GM12878 (cell line): ENCODE measurements at regions not wholly inside any gene's neighbourhood (a gene's known extent, or its start where the extent isn't known, plus 50 kb on each side); places are given as distances from the start of the nearest gene placed in this dataset.

ENCODE experiments used
- ATAC-seq: fragments of 200-7000 bp; cut with Tn5 transposase; 3 replicates; pipeline ENCODE4 v1.9.1; 2020; ENCODE audit warnings: mild to moderate bottlenecking, moderate library complexity
- BruUV-seq: library from RNA; stranded (reverse); fragments of 400-500 nt; replicated peaks from 2 replicates; lab custom pipeline; 2021; lab: Mats Ljungman, UMichigan
- CTCF ChIA-PET: fragments of 300-600 bp; sonication (Branson Sonifier 250); formaldehyde crosslinking; extraction: SDS; loops from one replicate; lab custom pipeline; 2021; ENCODE audit warnings: inconsistent platforms; lab: Yijun Ruan, JAX
- POLR2A ChIA-PET: fragments of 350-600 bp; formaldehyde crosslinking; extraction: SDS; loops from one replicate; lab custom pipeline; 2021; ENCODE audit warnings: inconsistent platforms; lab: Charles Lee
- RAD21 ChIA-PET: fragments of 300-600 bp; sonication (Branson Sonifier 250); formaldehyde crosslinking; loops from one replicate; lab custom pipeline; 2023; ENCODE audit warnings: antibody characterized with exemption; ENCODE audit not compliant: unreplicated experiment; lab: Charles Lee
- SMC1A ChIA-PET: fragments of 300-600 bp; sonication (Branson Sonifier 250); formaldehyde crosslinking; loops from one replicate; lab custom pipeline; 2023; ENCODE audit not compliant: unreplicated experiment, uncharacterized antibody; lab: Charles Lee
- DNase-seq: peaks from one replicate; pipeline ENCODE4 v3.0.0-alpha.2; 2011; ENCODE audit warnings: low read depth, low spot score
- FAIRE-seq: peaks from 3 replicates; lab custom pipeline; 2011; peaks lifted over from hg19 to GRCh38; lab: Jason Lieb, UNC
- H2AFZ ChIP-seq: 2 replicates; pipeline ENCODE4 v1.6.0; 2011; ENCODE audit warnings: low read depth, low read length, control low read depth; ENCODE audit not compliant: control insufficient read depth
- H3K27ac ChIP-seq: 2 replicates; pipeline ENCODE4 v1.5.1; 2011; ENCODE audit warnings: control low read depth; ENCODE audit not compliant: control insufficient read depth, insufficient read depth
- H3K27me3 ChIP-seq, 2 experiments: replicated peaks in 1 of 2; 2 replicates each; pipeline versions ENCODE4 v1.6.0 to v1.6.1; 2011; ENCODE audit warnings: low read length in 1 of 2; ENCODE audit not compliant: control insufficient read depth in 2 of 2, insufficient read depth in 2 of 2
- H3K36me3 ChIP-seq, 2 experiments: 2 replicates each; pipeline ENCODE4 v1.5.1; 2011; ENCODE audit warnings: low read length in 1 of 2; ENCODE audit not compliant: control insufficient read depth in 2 of 2, insufficient read depth in 2 of 2
- H3K4me1 ChIP-seq: 2 replicates; pipeline ENCODE4 v1.6.1; 2011; ENCODE audit warnings: mild to moderate bottlenecking, low read length, moderate library complexity, mixed read lengths; ENCODE audit not compliant: control insufficient read depth, insufficient read depth
- H3K4me2 ChIP-seq: 2 replicates; pipeline ENCODE4 v1.6.0; 2011; ENCODE audit warnings: control low read depth; ENCODE audit not compliant: control insufficient read depth, insufficient read depth
- H3K4me3 ChIP-seq: fragments of 200-600 bp; sonication (generic); 2 replicates; pipeline ENCODE4 v1.5.1; 2016
- H3K79me2 ChIP-seq: 2 replicates; pipeline ENCODE4 v1.6.0; 2011; ENCODE audit warnings: low read length; ENCODE audit not compliant: control insufficient read depth, insufficient read depth
- H3K9ac ChIP-seq: 2 replicates; pipeline ENCODE4 v1.8.0; 2011; ENCODE audit warnings: low read length, control low read depth, mixed read lengths; ENCODE audit not compliant: control insufficient read depth, insufficient read depth
- H3K9me3 ChIP-seq: replicated peaks from 3 replicates; pipeline ENCODE4 v1.5.1; 2011; ENCODE audit warnings: mild to moderate bottlenecking, low read length; ENCODE audit not compliant: control insufficient read depth, insufficient read depth
- H4K20me1 ChIP-seq: 2 replicates; pipeline ENCODE4 v1.6.0; 2011; ENCODE audit not compliant: control insufficient read depth, insufficient read depth
- BCLAF1 ChIP-seq: fragments of 450-650 bp; IDR thresholded peaks from 2 replicates; pipeline ENCODE4 v1.6.1; 2017; ENCODE audit warnings: antibody characterized with exemption, mild to moderate bottlenecking, moderate library complexity
- CBX3 ChIP-seq: fragments of 200-600 bp; sonication (generic); IDR thresholded peaks from 2 replicates; pipeline ENCODE4 v1.6.1; 2016; ENCODE audit warnings: low read depth, borderline replicate concordance
- CUX1 ChIP-seq: IDR thresholded peaks from 2 replicates; pipeline ENCODE4 v1.6.1; 2012; ENCODE audit warnings: improper control_type of control experiment, low read depth, low read length; ENCODE audit not compliant: insufficient replicate concordance
- IRF3 ChIP-seq: fragments of 450-650 bp; IDR thresholded peaks from 2 replicates; pipeline ENCODE4 v1.6.1; 2014; ENCODE audit warnings: mild to moderate bottlenecking
- MEF2B ChIP-seq: fragments of 450-650 bp; IDR thresholded peaks from 2 replicates; pipeline ENCODE4 v1.6.1; 2018; ENCODE audit warnings: mild to moderate bottlenecking, moderate library complexity; ENCODE audit not compliant: partially characterized antibody, poor library complexity, severe bottlenecking
- POLR2A ChIP-seq: IDR thresholded peaks from 2 replicates; pipeline ENCODE4 v1.6.1; 2011; ENCODE audit warnings: low read depth, mild to moderate bottlenecking, low read length
- RUNX3 ChIP-seq: IDR thresholded peaks from 2 replicates; pipeline ENCODE4 v1.6.1; 2012; ENCODE audit warnings: low read length, inconsistent platforms
- ZBED1 ChIP-seq: IDR thresholded peaks from 2 replicates; pipeline ENCODE4 v1.6.1; 2016; ENCODE audit warnings: borderline replicate concordance
- ZNF217 ChIP-seq: fragments of 450-650 bp; IDR thresholded peaks from 2 replicates; pipeline ENCODE4 v1.6.1; 2017; ENCODE audit warnings: antibody characterized with exemption, mild to moderate bottlenecking
- WGBS: methylation state at CpG from one replicate; pipeline ENCODE4 v1.1.6; 2016; ENCODE audit warnings: low lambda C conversion rate; ENCODE audit not compliant: insufficient replicate concordance, insufficient coverage; ENCODE audit errors: missing lambda C conversion rate; 5-methylcytosine and 5-hydroxymethylcytosine counted together
- in situ Hi-C: fragments of 300-500 bp; cut with MboI; formaldehyde crosslinking; loops from 9 replicates; pipeline ENCODE4 v1.14.3; 2018; ENCODE audit warnings: mixed read lengths
- intact Hi-C: fragments of 100-400 bp; cut with micrococcal nuclease; formaldehyde crosslinking; loops from one replicate; pipeline ENCODE4 v1.14.2; 2022; ENCODE audit not compliant: unreplicated experiment

GRCh38 chr20:24827603-24828295 is 121.3 kb upstream of the CST7 start:
- ChIA-PET POLR2A (no interaction called here), RAD21 (no interaction called here), SMC1A (no interaction called here), CTCF (no interaction called here)
- 54% methylated on average over 6 of the region's 6 CpGs for WGBS
- Histone ChIP-seq H3K27ac (no peak overlapping the region), H3K9ac (no peak overlapping the region), H3K4me2 (no peak overlapping the region), H3K36me3 (no peaks in the 10 kb centered on the region), H3K4me3 (no peak overlapping the region), H2AFZ (no peak overlapping the region), H3K9me3 (no peaks in the 10 kb centered on the region; the same call in 2 of the 3 replicates), H3K27me3 (peaks cover 0 to 3% of the 10 kb centered on the region in 2 experiments; a peak in 2 of 4 replicates), H3K79me2 (no peaks in the 10 kb centered on the region), H3K4me1 (no peaks in the 10 kb centered on the region), H4K20me1 (no peaks in the 10 kb centered on the region)
- no peak for DNase-seq
- no TSS peak for BruUV-seq
- no peak for ATAC-seq
- intact Hi-C loops (no loop called here), in situ Hi-C loops (no loop called here)
- no peak for TF ChIP-seq BCLAF1
- TF ChIP-seq MEF2B: no peak
- no peak for TF ChIP-seq ZNF217
- TF ChIP-seq RUNX3: no peak
- no peak for TF ChIP-seq IRF3
- TF ChIP-seq CBX3: no peak
- no peak for TF ChIP-seq POLR2A
- no peak for TF ChIP-seq ZBED1
- no peak for TF ChIP-seq CUX1
- no peak for FAIRE-seq
